Gastroesophageal sphincter (tissue), 4 donors: ENCODE measurements at regions not wholly inside any gene's neighbourhood (a gene's known extent, or its start where the extent isn't known, plus 50 kb on each side); places are given as distances from the start of the nearest gene placed in this dataset.

Experiments used
- ATAC-seq: fragments of 150-250 bp; one replicate; pipeline ENCODE4 v1.9.1; 2016; ENCODE audit warnings: mild to moderate bottlenecking, moderate library complexity
- H3K27ac ChIP-seq, 4 donors: fragments of 200-600 bp; sonication (generic) in 3 of 4; 1 replicate in 3 of 4; 2 replicates in 1 of 4; pipeline ENCODE4 v1.5.1; 2016 to 2019
- H3K27me3 ChIP-seq: fragments of 200-600 bp; sonication (generic); one replicate; pipeline ENCODE4 v1.5.1; 2019
- H3K36me3 ChIP-seq, 2 donors: fragments of 200-600 bp; sonication (generic); one replicate each; pipeline ENCODE4 v1.5.1; 2019; ENCODE audit warnings: control low read depth in 1 of 2
- H3K4me1 ChIP-seq, 3 donors: fragments of 200-600 bp; sonication (generic); 1 replicate in 2 of 3; 2 replicates in 1 of 3; pipeline ENCODE4 v1.5.1; 2016 to 2019; ENCODE audit warnings: control low read depth in 2 of 3
- H3K4me3 ChIP-seq, 2 donors: fragments of 200-600 bp; sonication (generic); one replicate each; pipeline ENCODE4 v1.5.1; 2019; ENCODE audit warnings: mild to moderate bottlenecking in 1 of 2, moderate library complexity in 1 of 2
- H3K9me3 ChIP-seq, 3 donors: fragments of 200-600 bp; sonication (generic); one replicate each; pipeline ENCODE4 v1.5.1; 2017 to 2019; ENCODE audit warnings: control low read depth in 2 of 3
- CTCF ChIP-seq, 4 experiments: fragments of 200-600 bp in 2 of 4; fragments of 450-650 bp in 2 of 4; sonication (generic) in 1 of 4; IDR thresholded peaks; one replicate each; pipeline ENCODE4 v1.5.1; 2017 to 2019; ENCODE audit warnings: antibody characterized with exemption in 4 of 4, mild to moderate bottlenecking in 2 of 4, moderate library complexity in 2 of 4
- EP300 ChIP-seq: sonication (generic); formaldehyde crosslinking; IDR thresholded peaks from one replicate; pipeline ENCODE4 v1.6.1; 2017; ENCODE audit warnings: antibody characterized with exemption, mild to moderate bottlenecking
- POLR2A ChIP-seq, 2 donors: fragments of 450-650 bp; IDR thresholded peaks; one replicate each; pipeline ENCODE4 v1.6.1; 2017; ENCODE audit warnings: antibody characterized with exemption in 2 of 2, mild to moderate bottlenecking in 2 of 2, moderate library complexity in 1 of 2
- POLR2AphosphoS5 ChIP-seq: sonication (generic); formaldehyde crosslinking; IDR thresholded peaks from one replicate; pipeline ENCODE4 v1.6.1; 2017; ENCODE audit warnings: antibody characterized with exemption
- WGBS, 2 donors: methylation state at CpG; one replicate each; pipeline ENCODE4 v1.1.5; 2018; ENCODE audit warnings: low coverage in 1 of 2; 5-methylcytosine and 5-hydroxymethylcytosine counted together

DNA sequence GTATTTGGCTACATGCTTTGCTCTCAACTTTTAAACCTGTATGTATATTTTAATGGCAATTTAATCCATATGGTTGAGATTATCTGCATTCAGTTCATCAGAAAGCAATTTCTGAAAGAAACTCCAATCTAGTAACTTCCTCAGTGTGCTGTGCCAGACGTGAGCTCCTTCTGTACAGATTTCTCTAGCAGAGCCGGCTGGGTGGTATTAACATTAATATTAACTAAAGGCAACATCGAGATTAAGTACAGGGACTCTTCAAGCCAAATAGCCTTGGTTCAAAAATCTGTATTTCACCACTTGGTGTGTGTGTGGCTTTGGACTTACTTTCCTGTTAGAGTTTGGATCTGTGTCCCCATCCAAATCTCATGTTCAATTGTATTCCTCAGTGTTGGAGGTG is 55.5 kb upstream of the NUDT7 start:
- H3K4me1 ChIP-seq, result no peaks in the 10 kb centered on the region
- ATAC-seq, result no peak
- H3K4me3 ChIP-seq, result no peak overlapping the region
- no peaks in the 10 kb centered on the region for H3K36me3 ChIP-seq
- no peak for TF ChIP-seq POLR2A (IDR thresholded peaks at IDR 0.05)
- TF ChIP-seq EP300, result no peak
- no peak for TF ChIP-seq CTCF (IDR thresholded peaks at IDR 0.05)
- no peak for TF ChIP-seq POLR2AphosphoS5
- 38 to 50% methylated on average over 3 of the region's 3 CpGs for WGBS, 2 donors
- peaks cover 0 to 27% (median 0%) of the 10 kb centered on the region in 3 donors for H3K9me3 ChIP-seq
- peaks cover 28% of the 10 kb centered on the region for H3K27me3 ChIP-seq
- no peak overlapping the region for H3K27ac ChIP-seq

GRCh38 chr16:77668201-77668600 is 54.1 kb upstream of the NUDT7 start:
- Histone ChIP-seq H3K4me1 (no peaks in the 10 kb centered on the region), H3K27me3 (peaks cover 34% of the 10 kb centered on the region), H3K9me3 (peaks cover 0 to 14% (median 0%) of the 10 kb centered on the region in 3 donors), H3K36me3 (no peaks in the 10 kb centered on the region), H3K27ac (no peak overlapping the region), H3K4me3 (no peak overlapping the region)
- WGBS, 2 donors, result 47 to 54% methylated on average over 1 of the region's 1 CpG
- ATAC-seq, result no peak
- TF ChIP-seq POLR2AphosphoS5 (no peak), CTCF (IDR thresholded peaks at IDR 0.05) (no peak), EP300 (no peak), POLR2A (IDR thresholded peaks at IDR 0.05) (no peak)

DNA sequence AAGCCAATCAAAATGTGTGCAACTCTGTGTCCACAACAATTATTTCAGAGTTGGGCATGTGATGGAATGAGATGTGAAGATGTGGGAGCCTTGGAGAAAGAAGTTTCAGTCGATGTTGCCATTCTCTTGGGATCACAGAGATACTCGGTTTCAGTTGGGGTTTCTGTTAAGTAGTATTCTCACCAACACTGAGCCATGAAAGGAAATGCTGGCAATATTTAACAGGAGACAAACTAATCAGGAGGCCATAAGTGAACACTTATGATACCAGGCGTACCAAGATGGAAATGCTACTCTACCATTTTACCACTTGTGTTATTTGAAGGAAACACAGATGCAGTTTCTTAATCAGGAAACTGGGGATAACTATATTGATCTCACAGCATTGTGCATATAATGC is 53.3 kb upstream of the NUDT7 start:
- H3K27me3 ChIP-seq, result peaks cover 34% of the 10 kb centered on the region
- H3K36me3 ChIP-seq, result no peaks in the 10 kb centered on the region
- WGBS, 2 donors, result 51 to 66% methylated on average over 3 of the region's 3 CpGs
- peaks cover 0 to 11% (median 0%) of the 10 kb centered on the region in 3 donors for H3K9me3 ChIP-seq
- no peak for ATAC-seq
- no peak for TF ChIP-seq POLR2A (IDR thresholded peaks at IDR 0.05)
- no peak for TF ChIP-seq POLR2AphosphoS5
- no peak for TF ChIP-seq CTCF (IDR thresholded peaks at IDR 0.05)
- TF ChIP-seq EP300, result no peak
- no peaks in the 10 kb centered on the region for H3K4me1 ChIP-seq
- no peak overlapping the region for H3K27ac ChIP-seq
- no peak overlapping the region for H3K4me3 ChIP-seq
